ENCODE measurements at regions not wholly inside any gene's neighbourhood (a gene's known extent, or its start where the extent isn't known, plus 50 kb on each side); places are given as distances from the start of the nearest gene placed in this dataset.

- Histone ChIP-seq H3K27me3 (no peaks in the 10 kb centered on the region), H3K4me1 (no peaks in the 10 kb centered on the region), H3K9ac (ENCODE audit: low read depth in 2 of 2, low read length in 2 of 2) (no peak overlapping the region), H3K9me3 (no peaks in the 10 kb centered on the region), H3K36me3 (no peaks in the 10 kb centered on the region), H3K27ac (no peak overlapping the region), H3K4me3 (no peak overlapping the region)
- TF ChIP-seq CTCF (IDR thresholded peaks at IDR 0.05), result no peak
- DNase-seq, result no peak
- intact Hi-C loops (cut with DNase I), result no loop called here
Measured at GRCh38 chr2:163859951-163860350, 124.1 kb upstream of the FIGN start.

- no peaks in the 10 kb centered on the region for H3K36me3 ChIP-seq
- no peak for DNase-seq
- H3K9ac ChIP-seq (ENCODE audit: low read depth in 2 of 2, low read length in 2 of 2), result no peak overlapping the region
- H3K4me1 ChIP-seq, result no peaks in the 10 kb centered on the region
- no peaks in the 10 kb centered on the region for H3K27me3 ChIP-seq
- intact Hi-C loops (cut with DNase I), result no loop called here
- TF ChIP-seq CTCF (IDR thresholded peaks at IDR 0.05), result no peak
- no peak overlapping the region for H3K27ac ChIP-seq
- no peak overlapping the region for H3K4me3 ChIP-seq
- H3K9me3 ChIP-seq, result no peaks in the 10 kb centered on the region
Measured at GRCh38 chr2:163856941-163857340, 121.1 kb upstream of the FIGN start.

- no peaks in the 10 kb centered on the region for H3K27me3 ChIP-seq
- intact Hi-C loops (cut with DNase I), result no loop called here
- TF ChIP-seq CTCF (IDR thresholded peaks at IDR 0.05), result no peak
Measured at GRCh38 chr2:163852616-163853015, 116.8 kb upstream of the FIGN start.

GRCh38 chr2:163849756-163850435, 114.1 kb upstream of the FIGN start:
- DNase-seq, result no peak
- no peak overlapping the region for H3K27ac ChIP-seq
- H3K9ac ChIP-seq (ENCODE audit: low read depth in 2 of 2, low read length in 2 of 2), result no peak overlapping the region
- H3K27me3 ChIP-seq, result no peaks in the 10 kb centered on the region
- no peak overlapping the region for H3K4me3 ChIP-seq
- intact Hi-C loops (cut with DNase I), result no loop called here
- no peaks in the 10 kb centered on the region for H3K9me3 ChIP-seq
- H3K4me1 ChIP-seq, result no peaks in the 10 kb centered on the region
- no peaks in the 10 kb centered on the region for H3K36me3 ChIP-seq
- TF ChIP-seq CTCF (IDR thresholded peaks at IDR 0.05), result no peak

More at GRCh38 chr2:163852616-163853015, 116.8 kb upstream of the FIGN start:
- Histone ChIP-seq H3K9me3 (no peaks in the 10 kb centered on the region), H3K4me1 (no peaks in the 10 kb centered on the region), H3K4me3 (no peak overlapping the region), H3K27ac (no peak overlapping the region), H3K9ac (ENCODE audit: low read depth in 2 of 2, low read length in 2 of 2) (no peak overlapping the region), H3K36me3 (no peaks in the 10 kb centered on the region)
- DNase-seq, result no peak

GRCh38 chr2:163838890-163839289, 103.1 kb upstream of the FIGN start:
- no peak overlapping the region for H3K9ac ChIP-seq (ENCODE audit: low read depth in 2 of 2, low read length in 2 of 2)
- H3K9me3 ChIP-seq, result no peaks in the 10 kb centered on the region
- TF ChIP-seq CTCF (IDR thresholded peaks at IDR 0.05), result no peak
- H3K36me3 ChIP-seq, result no peaks in the 10 kb centered on the region
- H3K27ac ChIP-seq, result no peak overlapping the region
- intact Hi-C loops (cut with DNase I), result no loop called here
- no peak for DNase-seq
- H3K4me3 ChIP-seq, result no peak overlapping the region
- H3K27me3 ChIP-seq, result no peaks in the 10 kb centered on the region
- H3K4me1 ChIP-seq, result no peaks in the 10 kb centered on the region

Data from colonic mucosa (tissue), 4 donors.